T-helper 1 cell treated with Interleukin-12 subunit alpha and Interleukin-12 subunit beta and Interleukin-4 antibody, amounts not matched to agents 30 μg/mL and 1 μg/mL, for 36 hours (primary cell): ENCODE measurements at regions not wholly inside any gene's neighbourhood (a gene's known extent, or its start where the extent isn't known, plus 50 kb on each side); places are given as distances from the start of the nearest gene placed in this dataset.

Experiments
- H3K27ac Mint-ChIP-seq: one replicate; pipeline ENCODE4 v1.8.0; 2021; ENCODE audit warnings: mild to moderate bottlenecking, mixed read lengths
- H3K27me3 Mint-ChIP-seq: one replicate; pipeline ENCODE4 v1.8.0; 2021; ENCODE audit warnings: low read depth, mixed read lengths
- H3K36me3 Mint-ChIP-seq: one replicate; pipeline ENCODE4 v1.8.0; 2021; ENCODE audit warnings: low read depth, mixed read lengths
- H3K4me1 Mint-ChIP-seq: one replicate; pipeline ENCODE4 v1.8.0; 2021; ENCODE audit warnings: low read depth, mixed read lengths
- H3K4me3 Mint-ChIP-seq: one replicate; pipeline ENCODE4 v1.8.0; 2021; ENCODE audit warnings: mild to moderate bottlenecking, moderate library complexity, mixed read lengths
- H3K9me3 Mint-ChIP-seq: one replicate; pipeline ENCODE4 v1.8.0; 2021; ENCODE audit warnings: mixed read lengths

- no peaks in the 10 kb centered on the region for H3K36me3 Mint-ChIP-seq
- H3K4me1 Mint-ChIP-seq, result no peaks in the 10 kb centered on the region
- no peaks in the 10 kb centered on the region for H3K27me3 Mint-ChIP-seq
- no peak overlapping the region for H3K27ac Mint-ChIP-seq
- H3K4me3 Mint-ChIP-seq, result no peak overlapping the region
- H3K9me3 Mint-ChIP-seq, result peaks cover 7% of the 10 kb centered on the region
Measured at GRCh38 chr5:30900367-30900766, 293.1 kb upstream of the CDH6 start.

- Mint-ChIP-seq H3K4me3 (no peak overlapping the region), H3K36me3 (no peaks in the 10 kb centered on the region), H3K27me3 (no peaks in the 10 kb centered on the region)
Measured at GRCh38 chr5:30894811-30895210, 298.7 kb upstream of the CDH6 start.

GRCh38 chr5:30891660-30892059, 301.8 kb upstream of the CDH6 start:
- Mint-ChIP-seq H3K27me3 (no peaks in the 10 kb centered on the region), H3K36me3 (no peaks in the 10 kb centered on the region), H3K27ac (no peak overlapping the region), H3K9me3 (peaks cover 9% of the 10 kb centered on the region), H3K4me3 (no peak overlapping the region), H3K4me1 (no peaks in the 10 kb centered on the region)

More at GRCh38 chr5:30894811-30895210, 298.7 kb upstream of the CDH6 start:
- peaks cover 7% of the 10 kb centered on the region for H3K9me3 Mint-ChIP-seq
- no peak overlapping the region for H3K27ac Mint-ChIP-seq
- no peaks in the 10 kb centered on the region for H3K4me1 Mint-ChIP-seq

GRCh38 chr5:30890377-30890776, 303.1 kb upstream of the CDH6 start:
- Mint-ChIP-seq H3K4me3 (no peak overlapping the region), H3K9me3 (peaks cover 6% of the 10 kb centered on the region), H3K27ac (no peak overlapping the region), H3K27me3 (no peaks in the 10 kb centered on the region), H3K4me1 (no peaks in the 10 kb centered on the region), H3K36me3 (no peaks in the 10 kb centered on the region)

- H3K36me3 Mint-ChIP-seq, result no peaks in the 10 kb centered on the region
- no peak overlapping the region for H3K27ac Mint-ChIP-seq
- H3K4me3 Mint-ChIP-seq, result no peak overlapping the region
- no peaks in the 10 kb centered on the region for H3K27me3 Mint-ChIP-seq
- peaks cover 11% of the 10 kb centered on the region for H3K9me3 Mint-ChIP-seq
- no peaks in the 10 kb centered on the region for H3K4me1 Mint-ChIP-seq
Measured at GRCh38 chr5:30880514-30880913, 313.0 kb upstream of the CDH6 start.

GRCh38 chr5:30879887-30880286, 313.6 kb upstream of the CDH6 start:
- peaks cover 7% of the 10 kb centered on the region for H3K9me3 Mint-ChIP-seq
- H3K4me3 Mint-ChIP-seq, result no peak overlapping the region
- no peaks in the 10 kb centered on the region for H3K4me1 Mint-ChIP-seq
- H3K36me3 Mint-ChIP-seq, result no peaks in the 10 kb centered on the region
- no peak overlapping the region for H3K27ac Mint-ChIP-seq
- H3K27me3 Mint-ChIP-seq, result no peaks in the 10 kb centered on the region

- Mint-ChIP-seq H3K4me3 (no peak overlapping the region), H3K27me3 (no peaks in the 10 kb centered on the region), H3K9me3 (peaks cover 4% of the 10 kb centered on the region), H3K27ac (no peak overlapping the region), H3K36me3 (no peaks in the 10 kb centered on the region), H3K4me1 (no peaks in the 10 kb centered on the region)
Measured at GRCh38 chr5:30878746-30879145, 314.7 kb upstream of the CDH6 start.

GRCh38 chr5:30878296-30878695, 315.2 kb upstream of the CDH6 start:
- H3K27me3 Mint-ChIP-seq, result no peaks in the 10 kb centered on the region
- H3K27ac Mint-ChIP-seq, result no peak overlapping the region
- H3K9me3 Mint-ChIP-seq, result peaks cover 3% of the 10 kb centered on the region
- H3K4me1 Mint-ChIP-seq, result no peaks in the 10 kb centered on the region
- H3K36me3 Mint-ChIP-seq, result no peaks in the 10 kb centered on the region
- H3K4me3 Mint-ChIP-seq, result no peak overlapping the region

- Mint-ChIP-seq H3K4me3 (no peak overlapping the region), H3K9me3 (peaks cover 3% of the 10 kb centered on the region), H3K27me3 (no peaks in the 10 kb centered on the region)
Measured at GRCh38 chr5:30874241-30875034, 319.0 kb upstream of the CDH6 start.

GRCh38 chr5:30871196-30871595, 322.3 kb upstream of the CDH6 start:
- Mint-ChIP-seq H3K27ac (no peak overlapping the region), H3K36me3 (no peaks in the 10 kb centered on the region), H3K27me3 (no peaks in the 10 kb centered on the region), H3K4me3 (no peak overlapping the region), H3K4me1 (no peaks in the 10 kb centered on the region), H3K9me3 (no peaks in the 10 kb centered on the region)

More at GRCh38 chr5:30874241-30875034, 319.0 kb upstream of the CDH6 start:
- H3K36me3 Mint-ChIP-seq, result no peaks in the 10 kb centered on the region
- H3K27ac Mint-ChIP-seq, result no peak overlapping the region
- H3K4me1 Mint-ChIP-seq, result no peaks in the 10 kb centered on the region

- H3K4me1 Mint-ChIP-seq, result no peaks in the 10 kb centered on the region
- no peak overlapping the region for H3K4me3 Mint-ChIP-seq
- H3K27ac Mint-ChIP-seq, result no peak overlapping the region
- H3K36me3 Mint-ChIP-seq, result no peaks in the 10 kb centered on the region
- peaks cover 9% of the 10 kb centered on the region for H3K9me3 Mint-ChIP-seq
- H3K27me3 Mint-ChIP-seq, result no peaks in the 10 kb centered on the region
Measured at GRCh38 chr5:30867711-30868110, 325.8 kb upstream of the CDH6 start.

GRCh38 chr5:30866142-30866541, 327.3 kb upstream of the CDH6 start:
- Mint-ChIP-seq H3K4me3 (no peak overlapping the region), H3K27ac (no peak overlapping the region), H3K36me3 (no peaks in the 10 kb centered on the region)

GRCh38 chr5:30856242-30856641, 337.2 kb upstream of the CDH6 start:
- H3K9me3 Mint-ChIP-seq, result peaks cover 13% of the 10 kb centered on the region
- H3K36me3 Mint-ChIP-seq, result no peaks in the 10 kb centered on the region
- no peaks in the 10 kb centered on the region for H3K27me3 Mint-ChIP-seq
- no peak overlapping the region for H3K4me3 Mint-ChIP-seq
- H3K27ac Mint-ChIP-seq, result no peak overlapping the region
- H3K4me1 Mint-ChIP-seq, result no peaks in the 10 kb centered on the region

More at GRCh38 chr5:30866142-30866541, 327.3 kb upstream of the CDH6 start:
- no peaks in the 10 kb centered on the region for H3K27me3 Mint-ChIP-seq
- no peaks in the 10 kb centered on the region for H3K4me1 Mint-ChIP-seq
- peaks cover 9% of the 10 kb centered on the region for H3K9me3 Mint-ChIP-seq

- H3K9me3 Mint-ChIP-seq, result peaks cover 13% of the 10 kb centered on the region
- no peaks in the 10 kb centered on the region for H3K27me3 Mint-ChIP-seq
- H3K27ac Mint-ChIP-seq, result no peak overlapping the region
- no peaks in the 10 kb centered on the region for H3K4me1 Mint-ChIP-seq
- H3K36me3 Mint-ChIP-seq, result no peaks in the 10 kb centered on the region
- H3K4me3 Mint-ChIP-seq, result no peak overlapping the region
Measured at GRCh38 chr5:30853158-30853557, 340.3 kb upstream of the CDH6 start.

- no peak overlapping the region for H3K27ac Mint-ChIP-seq
- H3K4me1 Mint-ChIP-seq, result no peaks in the 10 kb centered on the region
- no peak overlapping the region for H3K4me3 Mint-ChIP-seq
- no peaks in the 10 kb centered on the region for H3K27me3 Mint-ChIP-seq
- H3K36me3 Mint-ChIP-seq, result no peaks in the 10 kb centered on the region
- H3K9me3 Mint-ChIP-seq, result peaks cover 5% of the 10 kb centered on the region
Measured at GRCh38 chr5:30850866-30851265, 342.6 kb upstream of the CDH6 start.
